Erythroblast (primary cell): ENCODE measurements at regions not wholly inside any gene's neighbourhood (a gene's known extent, or its start where the extent isn't known, plus 50 kb on each side); places are given as distances from the start of the nearest gene placed in this dataset.

Source experiments
- DNase-seq, 2 experiments: peaks; one replicate each; lab custom pipeline; 2025; lab: John Stamatoyannopoulos, UW
- GATA1 ChIP-seq: IDR thresholded peaks from 2 replicates; pipeline ENCODE4 v1.6.1; 2011; ENCODE audit warnings: low read depth, mild to moderate bottlenecking, control low read depth, low read length, moderate library complexity
- POLR2A ChIP-seq: IDR thresholded peaks from 2 replicates; pipeline ENCODE4 v1.6.1; 2011; ENCODE audit warnings: mild to moderate bottlenecking, low read length

DNA sequence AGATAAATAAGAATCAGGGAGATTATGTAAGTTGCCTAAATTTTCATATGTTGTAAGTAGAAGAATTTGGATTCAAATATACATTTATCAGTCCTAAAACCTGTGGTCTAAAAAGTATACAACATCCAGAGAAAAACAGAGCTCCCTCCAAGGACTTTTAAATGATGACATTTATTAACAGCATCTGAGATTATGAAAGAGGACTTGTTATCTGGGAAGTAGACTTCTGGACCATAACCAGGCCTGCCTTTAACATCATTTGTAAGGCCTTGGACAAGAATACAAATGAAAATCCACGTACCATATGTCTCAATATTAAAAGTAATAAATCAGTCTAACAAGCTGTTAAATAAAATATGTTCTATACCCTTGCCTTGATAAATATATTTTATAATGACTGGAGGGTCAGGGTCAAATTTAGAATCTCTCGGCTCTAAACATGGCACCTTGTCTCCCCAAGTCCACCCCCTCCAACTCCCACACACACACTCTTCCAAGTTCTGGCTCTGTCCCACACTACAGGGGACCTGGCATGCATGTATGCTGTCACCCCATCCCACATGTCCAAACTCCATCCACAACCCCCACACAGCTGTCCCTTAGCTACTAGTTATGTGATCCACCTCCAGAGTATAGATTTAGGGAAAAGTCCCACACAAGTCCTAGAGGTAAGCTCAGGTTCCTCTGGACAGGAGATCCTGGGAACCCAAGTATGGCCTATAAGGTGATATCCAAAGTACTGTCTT, 382.6 kb downstream of the CDH2 start:
- DNase-seq = no peak
- TF ChIP-seq POLR2A = no peak
- TF ChIP-seq GATA1 = no peak

DNA sequence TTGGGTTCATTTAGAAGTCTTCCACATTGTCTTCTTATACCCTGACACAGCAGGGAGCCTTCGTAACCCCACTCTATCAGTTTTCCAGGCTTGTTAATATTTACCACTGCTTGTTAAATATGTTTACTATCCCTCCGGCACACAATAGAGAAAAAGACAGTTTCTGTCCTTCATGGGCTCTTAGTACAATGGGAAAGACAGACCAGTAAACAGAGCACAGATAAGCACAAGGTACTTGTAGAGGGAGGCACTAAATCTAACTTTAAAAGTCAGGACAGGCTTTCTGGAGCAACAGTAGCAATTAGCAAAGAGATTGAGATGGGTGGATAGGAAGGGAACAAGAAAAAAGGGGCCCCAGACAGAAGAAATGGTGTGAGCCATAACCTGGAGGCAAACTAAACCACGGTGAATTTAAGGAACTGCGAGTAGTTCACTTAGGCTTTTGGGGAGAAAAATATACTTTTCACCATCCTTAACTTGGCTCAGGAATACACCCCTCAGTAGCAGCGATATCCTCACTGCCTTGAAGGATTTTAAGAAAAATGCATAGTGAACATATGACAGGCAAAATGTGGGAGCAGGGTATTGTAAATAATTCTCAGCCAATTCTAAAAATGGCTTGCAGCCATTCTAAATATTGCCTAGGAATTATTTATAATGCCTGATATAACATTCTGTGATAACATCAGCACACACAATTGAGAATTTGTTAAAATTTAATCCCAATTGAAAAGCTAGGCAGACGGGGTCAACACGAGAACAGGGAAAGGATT, 383.7 kb downstream of the CDH2 start:
- no peak for DNase-seq
- TF ChIP-seq GATA1 = no peak
- no peak for TF ChIP-seq POLR2A

DNA sequence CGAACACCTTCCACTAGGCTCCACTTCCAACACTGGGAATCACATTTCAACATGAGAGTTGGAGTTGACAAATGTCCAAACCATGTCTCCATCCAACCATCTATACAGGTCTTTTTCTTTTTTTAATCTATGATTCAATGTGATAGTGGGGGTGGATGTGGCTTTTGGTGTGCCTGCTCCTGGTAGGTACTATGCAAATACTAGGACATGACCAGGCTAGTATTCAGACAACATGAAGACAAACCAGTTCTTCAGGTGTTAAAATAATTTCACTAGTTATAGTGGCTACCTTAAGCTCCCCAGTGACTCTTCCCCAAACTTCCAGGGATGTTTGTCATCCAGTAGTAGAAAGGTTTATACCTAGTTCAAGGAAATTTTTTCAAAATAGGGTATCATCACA, 387.5 kb downstream of the CDH2 start:
- no peak for DNase-seq
- TF ChIP-seq POLR2A (no peak), GATA1 (no peak)

DNA sequence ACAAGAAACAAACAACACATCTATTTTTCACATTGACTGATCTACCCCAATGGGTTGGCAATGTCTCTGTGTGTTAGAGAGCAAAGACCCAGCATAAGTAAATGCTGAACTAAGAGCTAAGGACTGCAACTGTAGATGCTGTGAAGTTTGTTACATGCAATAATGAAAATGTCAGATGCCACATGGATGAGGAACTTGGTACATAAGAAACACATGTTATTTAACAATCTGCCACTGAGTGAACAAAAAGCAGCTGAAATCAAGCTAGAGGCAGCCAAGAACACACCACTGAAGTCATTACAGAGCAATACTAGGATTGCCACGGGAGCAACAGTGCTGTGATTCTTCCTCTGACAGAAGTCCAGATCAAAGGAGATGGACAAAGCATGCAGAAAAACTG, 389.4 kb downstream of the CDH2 start:
- TF ChIP-seq POLR2A (no peak), GATA1 (no peak)
- no peak for DNase-seq

DNA sequence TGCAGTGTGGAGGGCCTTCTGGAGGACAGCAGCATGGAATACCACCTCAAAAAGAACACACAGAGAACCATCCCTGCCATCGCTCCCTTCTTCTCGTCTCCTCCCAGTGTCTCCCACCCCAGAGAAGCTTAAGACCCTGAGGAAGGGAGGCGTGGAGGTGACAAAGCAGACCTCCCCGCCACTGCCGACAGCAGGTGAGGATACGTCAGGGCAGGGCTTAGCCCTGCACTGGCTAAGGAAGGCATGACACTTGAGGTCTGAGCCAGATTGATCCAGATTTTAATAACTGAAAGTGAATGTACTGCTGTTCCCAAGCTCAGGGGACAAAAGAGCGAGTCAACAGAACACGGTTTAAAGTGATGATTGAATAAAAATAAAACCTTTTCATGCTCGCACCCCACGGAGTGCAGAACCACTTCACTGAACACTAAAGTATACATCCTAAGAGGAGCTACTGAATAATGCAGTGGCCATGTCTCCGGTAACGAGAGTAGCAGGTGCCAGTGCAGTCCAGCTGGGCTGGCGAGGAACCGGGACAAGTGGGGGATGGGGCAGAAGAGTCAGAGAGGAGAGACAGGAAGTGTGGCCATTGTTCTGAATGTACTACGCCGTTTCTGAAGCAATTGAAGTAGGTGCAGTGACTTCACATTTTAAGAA, 391.0 kb downstream of the CDH2 start:
- TF ChIP-seq POLR2A (no peak), GATA1 (no peak)
- no peak for DNase-seq

DNA sequence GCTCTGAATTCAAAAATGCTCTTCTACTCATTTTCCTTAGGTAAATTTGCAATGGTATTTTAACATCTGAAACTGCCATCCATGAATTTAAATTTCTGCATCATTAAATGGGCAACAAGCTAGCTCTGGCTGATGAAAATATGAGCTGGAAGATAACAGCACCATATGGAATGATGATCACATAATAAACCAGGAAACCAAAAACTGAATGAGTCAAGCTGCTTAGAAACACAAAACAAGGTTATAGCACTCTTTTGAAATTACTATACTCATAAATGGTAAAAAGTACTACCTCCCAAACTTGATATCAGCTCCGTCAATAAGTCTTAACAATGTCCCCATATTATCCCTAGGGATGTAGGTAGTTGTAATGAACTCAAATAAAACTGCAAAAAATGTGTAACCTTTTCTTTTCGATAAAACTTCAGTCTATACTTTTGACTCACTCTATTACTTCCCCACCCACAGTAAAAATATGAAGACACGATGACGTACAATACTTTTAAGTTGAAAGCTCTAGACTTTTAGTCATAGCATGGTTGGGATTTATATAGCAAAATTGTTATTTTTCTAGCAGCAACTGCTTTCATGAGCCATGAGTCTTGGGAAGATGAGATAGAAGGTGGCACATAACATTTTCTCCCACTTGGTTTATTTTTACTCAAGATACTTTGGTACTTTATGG, 396.7 kb downstream of the CDH2 start:
- no peak for TF ChIP-seq POLR2A
- no peak for TF ChIP-seq GATA1
- no peak for DNase-seq

DNA sequence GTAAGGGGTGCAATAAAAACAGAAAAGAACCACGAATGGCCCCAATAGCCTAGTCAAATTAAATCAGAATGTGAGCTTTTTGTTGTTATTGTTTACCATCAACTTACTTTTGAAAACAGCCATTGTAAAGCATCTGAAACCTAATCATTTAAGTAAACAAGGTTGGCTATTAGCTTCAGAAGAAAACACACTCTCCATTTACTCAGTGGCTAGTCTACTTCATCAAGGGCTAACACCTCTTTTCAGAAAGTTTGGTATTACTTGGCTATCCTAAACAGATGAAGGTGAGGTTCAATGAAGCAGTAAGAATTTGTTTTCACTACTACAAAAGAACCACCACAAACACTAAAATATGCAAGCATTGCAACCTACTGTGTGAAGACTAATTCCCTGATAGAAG, 398.0 kb downstream of the CDH2 start:
- no peak for TF ChIP-seq GATA1
- TF ChIP-seq POLR2A = no peak
- DNase-seq = no peak

DNA sequence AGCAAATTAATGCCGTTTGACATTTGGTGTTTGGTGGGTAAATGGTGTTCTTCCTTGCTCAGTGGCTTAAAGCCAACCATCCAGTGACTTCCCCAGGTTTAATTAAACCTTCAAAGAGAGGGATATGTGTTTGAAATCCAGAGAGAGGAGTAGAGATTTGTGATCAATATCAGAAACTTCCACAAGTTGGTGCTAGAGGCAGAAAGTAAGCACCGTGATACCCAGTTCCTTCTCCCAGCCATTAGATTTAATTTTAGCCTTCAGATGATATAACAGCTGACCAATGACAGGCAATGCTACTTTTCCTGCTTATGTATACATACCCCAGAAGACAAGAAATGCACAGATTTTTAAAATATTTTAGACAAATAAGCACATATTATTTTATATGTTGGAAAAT, 398.5 kb downstream of the CDH2 start:
- TF ChIP-seq POLR2A (no peak), GATA1 (no peak)
- DNase-seq = no peak

DNA sequence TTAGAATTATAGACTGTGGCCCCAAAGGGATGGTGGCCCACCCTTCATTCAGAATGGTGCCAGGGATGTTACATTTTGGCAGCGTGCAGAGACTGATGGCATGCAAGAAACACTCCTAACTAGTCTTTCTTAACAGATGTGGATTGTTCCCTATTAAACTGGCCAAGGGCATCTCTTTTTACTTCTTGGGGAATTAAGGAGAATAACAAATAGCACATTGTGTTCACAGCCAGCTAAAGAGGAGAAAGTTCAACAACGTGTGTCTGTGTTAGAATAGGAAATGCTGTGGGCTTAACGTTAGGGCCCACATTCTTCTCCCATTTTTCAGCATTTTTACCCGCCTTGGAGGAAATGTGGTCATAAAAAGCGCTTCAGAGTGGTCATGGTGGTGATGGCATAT, 404.8 kb downstream of the CDH2 start:
- TF ChIP-seq GATA1 (no peak), POLR2A (no peak)
- DNase-seq = no peak

DNA sequence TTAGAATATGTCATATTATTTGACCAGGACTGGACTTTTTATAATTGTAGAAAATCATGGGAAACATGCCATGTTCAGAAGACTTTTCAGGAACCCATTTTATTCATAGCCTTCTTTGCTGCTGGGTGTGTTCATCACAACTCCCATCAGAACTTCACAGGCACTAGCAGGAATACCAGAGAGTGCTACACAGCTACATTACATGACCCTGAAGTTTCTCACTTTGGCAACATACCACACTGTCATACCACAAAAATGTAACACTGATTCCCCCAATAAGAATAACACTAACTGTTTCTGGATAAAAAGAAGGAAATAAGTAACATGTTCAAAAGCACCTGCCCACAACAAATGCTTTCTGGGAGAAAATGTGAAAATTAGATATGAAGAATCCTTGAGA, 405.4 kb downstream of the CDH2 start:
- no peak for DNase-seq
- TF ChIP-seq GATA1 (no peak), POLR2A (no peak)

DNA sequence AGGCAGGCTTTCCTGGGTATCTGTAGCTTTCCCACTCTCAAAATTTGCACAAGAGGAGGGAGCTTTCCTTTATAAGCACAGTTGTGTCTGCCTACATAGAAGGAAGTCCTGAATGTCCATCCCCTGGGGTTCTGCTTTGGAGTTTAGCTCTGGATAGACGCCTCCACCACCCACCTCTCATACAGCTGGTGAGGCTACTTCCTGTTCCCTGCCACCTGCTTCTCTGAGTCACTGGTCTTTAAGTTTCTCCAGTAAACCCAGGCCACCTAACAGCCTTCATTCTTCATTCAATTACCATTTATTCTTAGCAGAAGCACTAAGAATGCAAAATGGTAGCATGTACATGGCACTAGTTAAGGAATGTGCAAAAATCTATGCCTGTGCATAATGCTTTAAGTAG, 407.8 kb downstream of the CDH2 start:
- TF ChIP-seq POLR2A (no peak), GATA1 (no peak)
- no peak for DNase-seq

DNA sequence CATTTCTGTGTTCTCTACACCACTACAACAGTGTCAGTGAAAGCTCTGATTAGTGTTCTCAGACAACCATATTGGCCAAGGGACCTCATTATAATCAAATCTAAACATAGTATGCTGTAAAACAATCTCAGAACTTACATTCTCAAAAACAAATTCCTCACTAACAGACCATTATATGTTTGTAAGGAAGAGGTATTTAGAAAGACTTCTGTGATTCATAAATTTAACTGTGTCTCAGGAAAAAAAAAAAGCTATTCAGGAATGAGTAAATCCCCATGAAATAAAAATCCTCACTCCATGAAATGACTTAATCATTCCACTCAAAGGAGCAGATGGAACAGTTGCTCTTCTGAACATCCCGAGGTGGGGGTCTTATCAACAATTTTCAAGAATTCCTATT, 413.0 kb downstream of the CDH2 start:
- TF ChIP-seq GATA1 (no peak), POLR2A (no peak)
- no peak for DNase-seq

DNA sequence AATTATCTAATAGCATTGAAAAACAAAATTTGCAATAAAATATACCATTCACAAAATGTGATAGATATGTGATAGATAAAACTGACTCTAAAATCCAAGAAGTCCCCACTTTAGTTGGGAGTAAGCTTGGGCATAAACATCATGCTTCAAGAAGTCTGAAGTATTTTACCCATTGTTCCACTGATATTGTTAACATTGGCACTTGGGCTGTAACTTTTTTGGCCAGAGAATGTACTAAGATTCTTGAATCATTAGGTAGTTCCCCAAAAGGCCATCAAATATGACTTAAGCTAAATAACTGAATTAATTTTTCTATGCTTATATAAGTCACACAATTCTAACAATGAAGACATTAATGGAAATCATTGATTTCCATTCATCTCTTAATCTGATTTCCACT, 413.6 kb downstream of the CDH2 start:
- TF ChIP-seq GATA1 (no peak), POLR2A (no peak)

DNA sequence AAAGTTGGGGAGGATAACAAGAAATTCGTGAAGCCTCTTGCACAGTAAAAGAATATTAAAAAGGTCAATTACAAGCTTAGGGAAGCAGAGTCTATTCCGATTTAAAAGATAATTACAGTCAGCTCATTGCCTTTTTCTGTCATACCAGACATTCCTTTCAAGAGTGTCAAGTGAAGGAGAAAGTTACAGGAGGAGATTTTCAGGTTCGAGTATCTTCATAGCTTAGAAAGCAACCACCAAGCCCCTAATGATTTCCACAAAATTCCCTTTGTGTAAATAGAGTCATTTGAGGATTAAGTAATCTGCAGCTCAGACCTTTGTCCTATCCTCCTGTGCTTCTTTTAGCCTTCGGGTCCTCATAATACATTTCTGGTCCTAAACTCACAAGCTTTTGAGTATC, 414.9 kb downstream of the CDH2 start:
- no peak for DNase-seq
- TF ChIP-seq POLR2A (no peak), GATA1 (no peak)

More for the DNA sequence above, 413.6 kb downstream of the CDH2 start:
- no peak for DNase-seq
